ENCODE measurements at regions not wholly inside any gene's neighbourhood (a gene's known extent, or its start where the extent isn't known, plus 50 kb on each side); places are given as distances from the start of the nearest gene placed in this dataset.

- intact Hi-C loops (cut with micrococcal nuclease; ENCODE audit: unreplicated experiment): no loop called here
- no peak for TF ChIP-seq CTCF (conservative IDR thresholded peaks at IDR 0.05)
- TF ChIP-seq EZH2 (IDR thresholded peaks at IDR 0.05; ENCODE audit: low read depth): no peak
Measured at GRCh38 chrX:138492371-138492770, 219.1 kb downstream of the FGF13 start.

GRCh38 chrX:138487866-138488265, 223.7 kb downstream of the FGF13 start:
- intact Hi-C loops (cut with micrococcal nuclease; ENCODE audit: unreplicated experiment): no loop called here

More at GRCh38 chrX:138492371-138492770, 219.1 kb downstream of the FGF13 start:
- H3K4me2 ChIP-seq: no peak overlapping the region
- H3K4me1 ChIP-seq (replicated peaks; ENCODE audit: insufficient read depth): no peaks in the 10 kb centered on the region
- no peaks in the 10 kb centered on the region for H3K79me2 ChIP-seq (ENCODE audit: low read depth)
- H3K27ac ChIP-seq: no peak overlapping the region
- no peak for DNase-seq
- H2AFZ ChIP-seq: no peak overlapping the region
- no peak overlapping the region for H3K4me3 ChIP-seq
- no peaks in the 10 kb centered on the region; the same call in 1 of the 2 replicates for H4K20me1 ChIP-seq (ENCODE audit: insufficient read depth)
- POLR2A ChIA-PET (ENCODE audit: unreplicated experiment): no interaction called here
- no peaks in the 10 kb centered on the region for H3K36me3 ChIP-seq (ENCODE audit: low read depth)
- no peaks in the 10 kb centered on the region for H3K27me3 ChIP-seq (ENCODE audit: insufficient read depth, low read depth)
- no peaks in the 10 kb centered on the region for H3K9me2 ChIP-seq (ENCODE audit: insufficient read depth)
- H3K9me3 ChIP-seq (ENCODE audit: insufficient read depth, low read depth): no peaks in the 10 kb centered on the region
- CTCF ChIA-PET: no interaction called here
- BruUV-seq (replicated peaks): no TSS peak
- H3F3A ChIP-seq (ENCODE audit: insufficient read depth, low read depth): no peaks in the 10 kb centered on the region

GRCh38 chrX:138485767-138486166, 225.8 kb downstream of the FGF13 start:
- intact Hi-C loops (cut with micrococcal nuclease; ENCODE audit: unreplicated experiment): no loop called here
- no TSS peak for BruUV-seq (replicated peaks)
- no peaks in the 10 kb centered on the region for H4K20me1 ChIP-seq (ENCODE audit: insufficient read depth)
- H3K4me3 ChIP-seq: no peak overlapping the region
- ChIA-PET CTCF (no interaction called here), POLR2A (ENCODE audit: unreplicated experiment) (no interaction called here)
- no peaks in the 10 kb centered on the region for H3K9me3 ChIP-seq (ENCODE audit: insufficient read depth, low read depth)
- no peak for TF ChIP-seq EZH2 (IDR thresholded peaks at IDR 0.05; ENCODE audit: low read depth)
- DNase-seq: no peak
- no peak overlapping the region for H3K27ac ChIP-seq
- no peaks in the 10 kb centered on the region for H3F3A ChIP-seq (ENCODE audit: insufficient read depth, low read depth)
- no peaks in the 10 kb centered on the region for H3K9me2 ChIP-seq (ENCODE audit: insufficient read depth)
- peaks cover 7% of the 10 kb centered on the region; the same call in 1 of the 2 replicates for H3K27me3 ChIP-seq (ENCODE audit: insufficient read depth, low read depth)
- no peaks in the 10 kb centered on the region for H3K4me1 ChIP-seq (replicated peaks; ENCODE audit: insufficient read depth)
- no peaks in the 10 kb centered on the region for H3K36me3 ChIP-seq (ENCODE audit: low read depth)
- H3K79me2 ChIP-seq (ENCODE audit: low read depth): no peaks in the 10 kb centered on the region
- no peak overlapping the region for H2AFZ ChIP-seq
- no peak overlapping the region for H3K4me2 ChIP-seq

More at GRCh38 chrX:138487866-138488265, 223.7 kb downstream of the FGF13 start:
- Histone ChIP-seq H3K27me3 (ENCODE audit: insufficient read depth, low read depth) (no peaks in the 10 kb centered on the region), H3F3A (ENCODE audit: insufficient read depth, low read depth) (no peaks in the 10 kb centered on the region), H3K79me2 (ENCODE audit: low read depth) (no peaks in the 10 kb centered on the region), H3K4me2 (no peak overlapping the region), H3K4me1 (replicated peaks; ENCODE audit: insufficient read depth) (no peaks in the 10 kb centered on the region), H3K9me2 (ENCODE audit: insufficient read depth) (no peaks in the 10 kb centered on the region), H2AFZ (no peak overlapping the region), H3K27ac (no peak overlapping the region), H3K36me3 (ENCODE audit: low read depth) (no peaks in the 10 kb centered on the region), H3K4me3 (no peak overlapping the region), H3K9me3 (ENCODE audit: insufficient read depth, low read depth) (no peaks in the 10 kb centered on the region), H4K20me1 (ENCODE audit: insufficient read depth) (no peaks in the 10 kb centered on the region)
- no peak for TF ChIP-seq CTCF (conservative IDR thresholded peaks at IDR 0.05)
- no peak for TF ChIP-seq EZH2 (IDR thresholded peaks at IDR 0.05; ENCODE audit: low read depth)
- POLR2A ChIA-PET (ENCODE audit: unreplicated experiment): no interaction called here
- CTCF ChIA-PET: no interaction called here
- DNase-seq: no peak
- BruUV-seq (replicated peaks): no TSS peak

GRCh38 chrX:138485224-138485623, 226.3 kb downstream of the FGF13 start:
- no peak for DNase-seq
- Histone ChIP-seq H3K4me2 (no peak overlapping the region), H3K9me3 (ENCODE audit: insufficient read depth, low read depth) (no peaks in the 10 kb centered on the region), H3K9me2 (ENCODE audit: insufficient read depth) (no peaks in the 10 kb centered on the region), H3K27me3 (ENCODE audit: insufficient read depth, low read depth) (peaks cover 7% of the 10 kb centered on the region; the same call in 1 of the 2 replicates), H3K79me2 (ENCODE audit: low read depth) (no peaks in the 10 kb centered on the region), H3K27ac (no peak overlapping the region), H3K36me3 (ENCODE audit: low read depth) (no peaks in the 10 kb centered on the region), H3F3A (ENCODE audit: insufficient read depth, low read depth) (no peaks in the 10 kb centered on the region), H3K4me3 (no peak overlapping the region), H4K20me1 (ENCODE audit: insufficient read depth) (no peaks in the 10 kb centered on the region), H3K4me1 (replicated peaks; ENCODE audit: insufficient read depth) (no peaks in the 10 kb centered on the region), H2AFZ (no peak overlapping the region)
- no peak for TF ChIP-seq CTCF (conservative IDR thresholded peaks at IDR 0.05)
- TF ChIP-seq EZH2 (IDR thresholded peaks at IDR 0.05; ENCODE audit: low read depth): no peak
- BruUV-seq (replicated peaks): no TSS peak
- ChIA-PET CTCF (no interaction called here), POLR2A (ENCODE audit: unreplicated experiment) (no interaction called here)
- intact Hi-C loops (cut with micrococcal nuclease; ENCODE audit: unreplicated experiment): no loop called here
